A549 (cell line): ENCODE measurements at regions not wholly inside any gene's neighbourhood (a gene's known extent, or its start where the extent isn't known, plus 50 kb on each side); places are given as distances from the start of the nearest gene placed in this dataset.
A peak's percentile ranks its signal among the peaks of the same experiment; 100 is the strongest.

Experiments
- ATAC-seq, 2 experiments: fragments of 200-7000 bp in 1 of 2; fragments of >200 bp in 1 of 2; cut with Nextera tagmentation in 1 of 2; cut with Tn5 transposase in 1 of 2; 3 replicates each; pipeline versions ENCODE4 v1.8.0 to v1.9.1; 2018 to 2020; ENCODE audit warnings: mild to moderate bottlenecking in 1 of 2, moderate library complexity in 1 of 2
- CTCF ChIA-PET: fragments of 300-600 bp; sonication (Branson Sonifier 250); formaldehyde crosslinking; extraction: SDS; loops from one replicate; lab custom pipeline; 2021; ENCODE audit warnings: antibody characterized with exemption, inconsistent platforms; lab: Yijun Ruan, JAX
- POLR2A ChIA-PET: fragments of 350-600 bp; formaldehyde crosslinking; extraction: SDS; loops from one replicate; lab custom pipeline; 2021; ENCODE audit warnings: antibody characterized with exemption, inconsistent platforms; lab: Yijun Ruan, JAX
- DNase-seq, 2 experiments: peaks; one replicate each; pipeline versions ENCODE4 v3.0.0 to v3.0.0-alpha.2; 2011 to 2016; ENCODE audit warnings: low read depth in 1 of 2, low spot score in 1 of 2
- FAIRE-seq: peaks from 2 replicates; lab custom pipeline; 2011; peaks lifted over from hg19 to GRCh38; lab: Jason Lieb, UNC
- H3K27ac ChIP-seq, 2 experiments: fragments of >200 bp; sonication (Bioruptor Twin); formaldehyde crosslinking; 3 replicates each; pipeline ENCODE4 v1.5.1; 2016 to 2017
- H3K4me1 ChIP-seq: fragments of >200 bp; sonication (Bioruptor Twin); formaldehyde crosslinking; 3 replicates; pipeline ENCODE4 v1.6.1; 2016
- H3K4me2 ChIP-seq: fragments of >200 bp; sonication (Bioruptor Twin); formaldehyde crosslinking; 3 replicates; pipeline ENCODE4 v1.6.1; 2016
- H3K4me3 ChIP-seq: fragments of >200 bp; sonication (Bioruptor Twin); formaldehyde crosslinking; 3 replicates; pipeline ENCODE4 v1.5.1; 2016
- H3K9me3 ChIP-seq: fragments of >200 bp; sonication (Bioruptor Twin); formaldehyde crosslinking; 3 replicates; pipeline ENCODE4 v1.6.1; 2016
- CEBPB ChIP-seq, 2 experiments: fragments of >200 bp in 1 of 2; sonication (Bioruptor Twin) in 1 of 2; formaldehyde crosslinking in 1 of 2; IDR thresholded peaks; 2 replicates each; pipeline ENCODE4 v1.6.1; 2012 to 2016
- ESRRA ChIP-seq: fragments of 150-350 bp; IDR thresholded peaks from 2 replicates; pipeline ENCODE4 v1.6.1; 2014; ENCODE audit warnings: mild to moderate bottlenecking, low read length, borderline replicate concordance
- FOSL2 ChIP-seq, 2 experiments: fragments of 450-650 bp in 1 of 2; fragments of >200 bp in 1 of 2; sonication (Bioruptor Twin) in 1 of 2; formaldehyde crosslinking; IDR thresholded peaks; 2 replicates each; pipeline versions ENCODE4 v1.5.0 to v1.6.1; 2016 to 2020; ENCODE audit warnings: mild to moderate bottlenecking in 1 of 2, moderate library complexity in 1 of 2
- GATA3 ChIP-seq: IDR thresholded peaks from 2 replicates; pipeline ENCODE4 v1.6.1; 2012; ENCODE audit warnings: borderline replicate concordance
- HOXB5 ChIP-seq: fragments of 250-450 bp; sonication (Bioruptor Pico); IDR thresholded peaks from 2 replicates; pipeline ENCODE4 v1.5.0; 2020; ENCODE audit warnings: mild to moderate bottlenecking, moderate library complexity
- JUNB ChIP-seq: fragments of >200 bp; sonication (Bioruptor Twin); formaldehyde crosslinking; IDR thresholded peaks from 2 replicates; pipeline ENCODE4 v1.6.1; 2016
- KDM1A ChIP-seq: fragments of 200-600 bp; sonication (generic); IDR thresholded peaks from 2 replicates; pipeline ENCODE4 v1.6.1; 2016; ENCODE audit warnings: low read depth, mild to moderate bottlenecking
- NFE2L2 ChIP-seq: fragments of 150-350 bp; conservative IDR thresholded peaks from 2 replicates; pipeline ENCODE4 v1.6.1; 2014; ENCODE audit warnings: low read length
- RCOR1 ChIP-seq: fragments of 150-350 bp; IDR thresholded peaks from 2 replicates; pipeline ENCODE4 v1.6.1; 2014; ENCODE audit warnings: antibody characterized with exemption, low read length, low read depth
- RNF2 ChIP-seq: fragments of 200-600 bp; sonication (generic); IDR thresholded peaks from 2 replicates; pipeline ENCODE4 v1.6.1; 2016; ENCODE audit warnings: low read depth, mild to moderate bottlenecking, antibody characterized with exemption, moderate library complexity, borderline replicate concordance
- TP53 ChIP-seq: fragments of 250-450 bp; sonication (Bioruptor Pico); IDR thresholded peaks from 2 replicates; pipeline ENCODE4 v1.5.0; 2021; ENCODE audit warnings: mild to moderate bottlenecking, moderate library complexity
- ZC3H11A ChIP-seq: fragments of 450-650 bp; IDR thresholded peaks from 2 replicates; pipeline ENCODE4 v1.6.1; 2014; ENCODE audit warnings: antibody characterized with exemption, mild to moderate bottlenecking
- ZFP36 ChIP-seq: fragments of 450-650 bp; IDR thresholded peaks from 2 replicates; pipeline ENCODE4 v1.6.1; 2014; ENCODE audit warnings: borderline replicate concordance; ENCODE audit not compliant: partially characterized antibody
- WGBS: methylation state at CpG from one replicate; pipeline ENCODE4 v1.1.6; 2017; ENCODE audit errors: missing lambda C conversion rate; 5-methylcytosine and 5-hydroxymethylcytosine counted together
- TF ChIP-seq, protein P1 (sequence below): fragments of >200 bp; sonication (Bioruptor Twin); formaldehyde crosslinking; IDR thresholded peaks from 3 replicates; pipeline ENCODE4 v1.5.1; 2016
- TF ChIP-seq, protein P2 (sequence below): IDR thresholded peaks from 2 replicates; pipeline ENCODE4 v1.6.1; 2012
- TF ChIP-seq, protein P3 (sequence below): fragments of 200-600 bp; sonication (generic); IDR thresholded peaks from 2 replicates; pipeline ENCODE4 v1.6.1; 2016; ENCODE audit warnings: antibody characterized with exemption, mild to moderate bottlenecking, moderate library complexity
- TF ChIP-seq, protein P4 (sequence below): fragments of >200 bp; sonication (Bioruptor Twin); formaldehyde crosslinking; IDR thresholded peaks from 3 replicates; pipeline ENCODE4 v1.6.1; 2016
- TF ChIP-seq, protein P5 (sequence below): fragments of >200 bp; sonication (Bioruptor Twin); formaldehyde crosslinking; IDR thresholded peaks from 2 replicates; pipeline ENCODE4 v1.6.1; 2016

DNA sequence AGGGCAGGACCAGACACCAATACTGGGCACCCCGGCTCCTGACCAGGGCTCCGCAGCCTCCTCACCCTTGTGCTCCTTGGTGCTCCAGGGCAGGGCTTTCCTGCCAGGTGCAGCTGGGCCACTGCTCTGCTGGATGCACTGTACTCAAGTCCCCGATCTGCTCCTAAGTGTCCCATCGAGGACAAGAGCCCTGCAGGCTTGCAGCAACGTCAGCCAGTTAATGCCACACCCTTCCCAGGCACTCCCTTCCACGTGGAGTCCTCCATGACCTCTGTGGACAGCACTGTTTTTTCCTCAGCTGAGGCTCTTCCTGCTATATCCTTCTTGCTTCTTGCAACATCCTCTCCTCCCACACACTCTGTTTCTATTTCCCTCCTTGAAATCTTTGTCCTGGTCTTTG, 94.0 kb upstream of the NGF start (continued):
- TF ChIP-seq, protein P1, sequence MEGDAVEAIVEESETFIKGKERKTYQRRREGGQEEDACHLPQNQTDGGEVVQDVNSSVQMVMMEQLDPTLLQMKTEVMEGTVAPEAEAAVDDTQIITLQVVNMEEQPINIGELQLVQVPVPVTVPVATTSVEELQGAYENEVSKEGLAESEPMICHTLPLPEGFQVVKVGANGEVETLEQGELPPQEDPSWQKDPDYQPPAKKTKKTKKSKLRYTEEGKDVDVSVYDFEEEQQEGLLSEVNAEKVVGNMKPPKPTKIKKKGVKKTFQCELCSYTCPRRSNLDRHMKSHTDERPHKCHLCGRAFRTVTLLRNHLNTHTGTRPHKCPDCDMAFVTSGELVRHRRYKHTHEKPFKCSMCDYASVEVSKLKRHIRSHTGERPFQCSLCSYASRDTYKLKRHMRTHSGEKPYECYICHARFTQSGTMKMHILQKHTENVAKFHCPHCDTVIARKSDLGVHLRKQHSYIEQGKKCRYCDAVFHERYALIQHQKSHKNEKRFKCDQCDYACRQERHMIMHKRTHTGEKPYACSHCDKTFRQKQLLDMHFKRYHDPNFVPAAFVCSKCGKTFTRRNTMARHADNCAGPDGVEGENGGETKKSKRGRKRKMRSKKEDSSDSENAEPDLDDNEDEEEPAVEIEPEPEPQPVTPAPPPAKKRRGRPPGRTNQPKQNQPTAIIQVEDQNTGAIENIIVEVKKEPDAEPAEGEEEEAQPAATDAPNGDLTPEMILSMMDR, result no peak
- TF ChIP-seq ZFP36, result no peak

DNA sequence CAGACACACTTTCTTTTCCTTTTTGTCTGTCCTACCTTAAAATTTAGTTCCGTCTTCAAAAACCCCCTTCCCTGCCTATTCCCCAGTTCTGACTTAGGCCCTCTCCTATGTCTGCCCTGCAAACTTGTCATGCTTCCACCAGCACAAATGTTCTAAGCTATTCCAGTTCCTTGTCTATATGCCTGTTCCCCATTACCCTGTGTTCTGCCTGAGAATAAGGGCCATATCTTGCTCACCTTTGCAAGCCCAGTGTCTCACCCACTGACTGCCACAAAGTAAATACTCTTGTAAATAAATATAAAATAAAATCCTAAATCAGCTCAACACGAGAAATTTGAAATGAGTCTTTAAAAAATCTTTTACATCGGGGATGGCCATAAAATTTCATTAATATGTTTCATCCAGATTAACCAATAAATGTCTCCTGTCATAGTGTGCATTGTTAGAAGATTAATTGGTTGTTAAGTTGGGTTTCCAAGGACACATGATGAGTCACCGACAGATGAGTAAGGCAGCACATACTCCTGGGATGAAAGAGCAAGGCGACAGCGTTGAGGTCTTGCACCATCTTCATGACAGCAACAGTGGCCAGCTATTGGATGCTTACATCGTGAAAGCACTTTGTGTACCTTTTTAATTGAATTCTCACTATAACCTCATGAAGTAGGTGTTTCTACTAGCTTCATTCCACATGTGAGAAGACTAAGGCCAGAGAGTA, 92.6 kb upstream of the NGF start:
- Histone ChIP-seq H3K4me1 (peaks cover 48% of the 10 kb centered on the region), H3K4me3 (no peak overlapping the region), H3K9me3 (no peaks in the 10 kb centered on the region), H3K27ac (peak overlapping the region; percentile 41 to 78; a peak in 4 of 6 replicates), H3K4me2 (peak overlapping the region; percentile 48)
- DNase-seq (peak; percentile 69 to 83), ATAC-seq (peak; percentile 84 to 93), FAIRE-seq (no peak)
- no peak for TF ChIP-seq TP53 (CRISPR knock-in tag)
- TF ChIP-seq CEBPB (IDR thresholded peaks at IDR 0.05), result peak; percentile 37 to 77; a peak in 3 of 4 replicates
- TF ChIP-seq ZC3H11A, result no peak
- TF ChIP-seq, protein P2, sequence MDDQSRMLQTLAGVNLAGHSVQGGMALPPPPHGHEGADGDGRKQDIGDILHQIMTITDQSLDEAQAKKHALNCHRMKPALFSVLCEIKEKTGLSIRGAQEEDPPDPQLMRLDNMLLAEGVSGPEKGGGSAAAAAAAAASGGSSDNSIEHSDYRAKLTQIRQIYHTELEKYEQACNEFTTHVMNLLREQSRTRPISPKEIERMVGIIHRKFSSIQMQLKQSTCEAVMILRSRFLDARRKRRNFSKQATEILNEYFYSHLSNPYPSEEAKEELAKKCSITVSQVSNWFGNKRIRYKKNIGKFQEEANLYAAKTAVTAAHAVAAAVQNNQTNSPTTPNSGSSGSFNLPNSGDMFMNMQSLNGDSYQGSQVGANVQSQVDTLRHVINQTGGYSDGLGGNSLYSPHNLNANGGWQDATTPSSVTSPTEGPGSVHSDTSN, result no peak
- TF ChIP-seq HOXB5 (CRISPR knock-in tag), result peak; percentile 89; the same call in 1 of the 2 replicates
- TF ChIP-seq FOSL2 (IDR thresholded peaks at IDR 0.05), result peak; percentile 74
- TF ChIP-seq FOSL2 (CRISPR knock-in tag; IDR thresholded peaks at IDR 0.05), result peak; percentile 93
- TF ChIP-seq ESRRA, result no peak
- peak; percentile 58 for TF ChIP-seq JUNB
- TF ChIP-seq, protein P3, sequence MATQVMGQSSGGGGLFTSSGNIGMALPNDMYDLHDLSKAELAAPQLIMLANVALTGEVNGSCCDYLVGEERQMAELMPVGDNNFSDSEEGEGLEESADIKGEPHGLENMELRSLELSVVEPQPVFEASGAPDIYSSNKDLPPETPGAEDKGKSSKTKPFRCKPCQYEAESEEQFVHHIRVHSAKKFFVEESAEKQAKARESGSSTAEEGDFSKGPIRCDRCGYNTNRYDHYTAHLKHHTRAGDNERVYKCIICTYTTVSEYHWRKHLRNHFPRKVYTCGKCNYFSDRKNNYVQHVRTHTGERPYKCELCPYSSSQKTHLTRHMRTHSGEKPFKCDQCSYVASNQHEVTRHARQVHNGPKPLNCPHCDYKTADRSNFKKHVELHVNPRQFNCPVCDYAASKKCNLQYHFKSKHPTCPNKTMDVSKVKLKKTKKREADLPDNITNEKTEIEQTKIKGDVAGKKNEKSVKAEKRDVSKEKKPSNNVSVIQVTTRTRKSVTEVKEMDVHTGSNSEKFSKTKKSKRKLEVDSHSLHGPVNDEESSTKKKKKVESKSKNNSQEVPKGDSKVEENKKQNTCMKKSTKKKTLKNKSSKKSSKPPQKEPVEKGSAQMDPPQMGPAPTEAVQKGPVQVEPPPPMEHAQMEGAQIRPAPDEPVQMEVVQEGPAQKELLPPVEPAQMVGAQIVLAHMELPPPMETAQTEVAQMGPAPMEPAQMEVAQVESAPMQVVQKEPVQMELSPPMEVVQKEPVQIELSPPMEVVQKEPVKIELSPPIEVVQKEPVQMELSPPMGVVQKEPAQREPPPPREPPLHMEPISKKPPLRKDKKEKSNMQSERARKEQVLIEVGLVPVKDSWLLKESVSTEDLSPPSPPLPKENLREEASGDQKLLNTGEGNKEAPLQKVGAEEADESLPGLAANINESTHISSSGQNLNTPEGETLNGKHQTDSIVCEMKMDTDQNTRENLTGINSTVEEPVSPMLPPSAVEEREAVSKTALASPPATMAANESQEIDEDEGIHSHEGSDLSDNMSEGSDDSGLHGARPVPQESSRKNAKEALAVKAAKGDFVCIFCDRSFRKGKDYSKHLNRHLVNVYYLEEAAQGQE, result no peak
- TF ChIP-seq GATA3, result peak; percentile 60
- TF ChIP-seq RCOR1, result no peak
- no peak for TF ChIP-seq RNF2
- TF ChIP-seq, protein P4, sequence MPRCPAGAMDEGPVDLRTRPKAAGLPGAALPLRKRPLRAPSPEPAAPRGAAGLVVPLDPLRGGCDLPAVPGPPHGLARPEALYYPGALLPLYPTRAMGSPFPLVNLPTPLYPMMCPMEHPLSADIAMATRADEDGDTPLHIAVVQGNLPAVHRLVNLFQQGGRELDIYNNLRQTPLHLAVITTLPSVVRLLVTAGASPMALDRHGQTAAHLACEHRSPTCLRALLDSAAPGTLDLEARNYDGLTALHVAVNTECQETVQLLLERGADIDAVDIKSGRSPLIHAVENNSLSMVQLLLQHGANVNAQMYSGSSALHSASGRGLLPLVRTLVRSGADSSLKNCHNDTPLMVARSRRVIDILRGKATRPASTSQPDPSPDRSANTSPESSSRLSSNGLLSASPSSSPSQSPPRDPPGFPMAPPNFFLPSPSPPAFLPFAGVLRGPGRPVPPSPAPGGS, result no peak
- no peak for TF ChIP-seq KDM1A
- TF ChIP-seq, protein P5, sequence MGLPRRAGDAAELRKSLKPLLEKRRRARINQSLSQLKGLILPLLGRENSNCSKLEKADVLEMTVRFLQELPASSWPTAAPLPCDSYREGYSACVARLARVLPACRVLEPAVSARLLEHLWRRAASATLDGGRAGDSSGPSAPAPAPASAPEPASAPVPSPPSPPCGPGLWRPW, result no peak
- no peak for TF ChIP-seq NFE2L2
- ChIA-PET POLR2A (no interaction called here), CTCF (no interaction called here)
- 16% methylated on average over 7 of the region's 7 CpGs for WGBS
